ENCODE measurements at regions not wholly inside any gene's neighbourhood (a gene's known extent, or its start where the extent isn't known, plus 50 kb on each side); places are given as distances from the start of the nearest gene placed in this dataset.

- BruUV-seq (replicated peaks), result no TSS peak
- no peak overlapping the region for H3K27ac ChIP-seq (ENCODE audit: low read depth, low read length)
- no peaks in the 10 kb centered on the region for H3K36me3 ChIP-seq (ENCODE audit: control insufficient read depth in 1 of 2, insufficient read depth in 2 of 2, low read length in 2 of 2)
- RAD21 ChIA-PET (ENCODE audit: low non-redundant PET in 1 of 2, low total read pairs in 2 of 2, uncharacterized antibody in 2 of 2, unreplicated experiment in 2 of 2), result no interaction called here
- CTCF ChIA-PET, result no interaction called here
- H3K4me2 ChIP-seq (ENCODE audit: low read length), result no peak overlapping the region
- H4K20me1 ChIP-seq (ENCODE audit: insufficient read depth), result no peaks in the 10 kb centered on the region
- no peak overlapping the region for H3K9ac ChIP-seq (ENCODE audit: low read length)
- DNase-seq (ENCODE audit: low read depth, low spot score) (no peak), ATAC-seq (no peak)
- intact Hi-C loops (cut with micrococcal nuclease), result no loop called here
- peaks cover 54% of the 10 kb centered on the region for H3K27me3 ChIP-seq (ENCODE audit: insufficient read depth, low read length)
- no peak overlapping the region for H2AFZ ChIP-seq (ENCODE audit: low read depth, low read length, poor library complexity, severe bottlenecking)
- H3K9me2 ChIP-seq (ENCODE audit: insufficient read depth), result no peaks in the 10 kb centered on the region
- TF ChIP-seq EZH2 (IDR thresholded peaks at IDR 0.05) (no peak), JUND (IDR thresholded peaks at IDR 0.05) (no peak), CTCF (IDR thresholded peaks at IDR 0.05 in 2 of 3, conservative IDR thresholded peaks at IDR 0.05 in 1 of 3; ENCODE audit: borderline replicate concordance in 1 of 3, insufficient read depth in 1 of 3, low read depth in 2 of 3, low read length in 2 of 3) (no peak), EGR1 (IDR thresholded peaks at IDR 0.05; ENCODE audit: low read depth) (no peak), CBX3 (IDR thresholded peaks at IDR 0.05; ENCODE audit: low read depth) (no peak), ZBTB33 (IDR thresholded peaks at IDR 0.05; ENCODE audit: extremely low read depth, insufficient replicate concordance, low read length) (no peak)
- TF ChIP-seq, protein P1, sequence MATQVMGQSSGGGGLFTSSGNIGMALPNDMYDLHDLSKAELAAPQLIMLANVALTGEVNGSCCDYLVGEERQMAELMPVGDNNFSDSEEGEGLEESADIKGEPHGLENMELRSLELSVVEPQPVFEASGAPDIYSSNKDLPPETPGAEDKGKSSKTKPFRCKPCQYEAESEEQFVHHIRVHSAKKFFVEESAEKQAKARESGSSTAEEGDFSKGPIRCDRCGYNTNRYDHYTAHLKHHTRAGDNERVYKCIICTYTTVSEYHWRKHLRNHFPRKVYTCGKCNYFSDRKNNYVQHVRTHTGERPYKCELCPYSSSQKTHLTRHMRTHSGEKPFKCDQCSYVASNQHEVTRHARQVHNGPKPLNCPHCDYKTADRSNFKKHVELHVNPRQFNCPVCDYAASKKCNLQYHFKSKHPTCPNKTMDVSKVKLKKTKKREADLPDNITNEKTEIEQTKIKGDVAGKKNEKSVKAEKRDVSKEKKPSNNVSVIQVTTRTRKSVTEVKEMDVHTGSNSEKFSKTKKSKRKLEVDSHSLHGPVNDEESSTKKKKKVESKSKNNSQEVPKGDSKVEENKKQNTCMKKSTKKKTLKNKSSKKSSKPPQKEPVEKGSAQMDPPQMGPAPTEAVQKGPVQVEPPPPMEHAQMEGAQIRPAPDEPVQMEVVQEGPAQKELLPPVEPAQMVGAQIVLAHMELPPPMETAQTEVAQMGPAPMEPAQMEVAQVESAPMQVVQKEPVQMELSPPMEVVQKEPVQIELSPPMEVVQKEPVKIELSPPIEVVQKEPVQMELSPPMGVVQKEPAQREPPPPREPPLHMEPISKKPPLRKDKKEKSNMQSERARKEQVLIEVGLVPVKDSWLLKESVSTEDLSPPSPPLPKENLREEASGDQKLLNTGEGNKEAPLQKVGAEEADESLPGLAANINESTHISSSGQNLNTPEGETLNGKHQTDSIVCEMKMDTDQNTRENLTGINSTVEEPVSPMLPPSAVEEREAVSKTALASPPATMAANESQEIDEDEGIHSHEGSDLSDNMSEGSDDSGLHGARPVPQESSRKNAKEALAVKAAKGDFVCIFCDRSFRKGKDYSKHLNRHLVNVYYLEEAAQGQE (IDR thresholded peaks at IDR 0.05; ENCODE audit: low read depth), result no peak
- H3K79me2 ChIP-seq (ENCODE audit: insufficient read depth, low read length), result no peaks in the 10 kb centered on the region
- no peak overlapping the region for H3K4me3 ChIP-seq (replicated peaks in 1 of 2; ENCODE audit: low read depth in 1 of 2, low read length in 2 of 2)
- no peaks in the 10 kb centered on the region for H3K4me1 ChIP-seq (ENCODE audit: control insufficient read depth in 1 of 2, insufficient read depth in 2 of 2, low read length in 2 of 2)
- H3K9me3 ChIP-seq (ENCODE audit: control insufficient read depth in 1 of 2, insufficient read depth in 1 of 2, low read depth in 1 of 2, low read length in 2 of 2), result no peaks in the 10 kb centered on the region
- POLR2A ChIA-PET, result no interaction called here
These were observed 131.3 kb upstream of the PRKCQ start for GRCh38 chr10:6711408-6711841.

Data from HCT116 (cell line).